ENCODE measurements at regions not wholly inside any gene's neighbourhood (a gene's known extent, or its start where the extent isn't known, plus 50 kb on each side); places are given as distances from the start of the nearest gene placed in this dataset.
"Not testable (repeated sequence)": the region's sequence is repeated elsewhere in the genome, so short reads cannot be mapped to it uniquely, and the experiment has no call there.

- H3K4me1 Mint-ChIP-seq = no peaks in the 10 kb centered on the region
- Histone ChIP-seq H3K27ac (ENCODE audit: insufficient read depth, low read length, poor library complexity, severe bottlenecking) (no peak overlapping the region), H3K27me3 (ENCODE audit: control insufficient read depth, insufficient read depth, low read length) (no peaks in the 10 kb centered on the region), H3K9me3 (ENCODE audit: control insufficient read depth in 2 of 2, low read length in 2 of 2) (no peaks in the 10 kb centered on the region), H3K4me1 (ENCODE audit: control insufficient read depth, insufficient read depth, low read length, poor library complexity, severe bottlenecking) (no peaks in the 10 kb centered on the region), H3K4me3 (ENCODE audit: low read depth, low read length) (no peak overlapping the region), H3K36me3 (ENCODE audit: control insufficient read depth, insufficient read depth, low read length) (no peaks in the 10 kb centered on the region)
- no peak for ATAC-seq (ENCODE audit: low read depth in 2 of 2)
- no peak for DNase-seq
- no peak overlapping the region for H3K4me3 Mint-ChIP-seq
- H3K36me3 Mint-ChIP-seq = no peaks in the 10 kb centered on the region
- H3K9me3 Mint-ChIP-seq = peaks cover 0 to 24% (median 3%) of the 10 kb centered on the region in 7 donors
- no peaks in the 10 kb centered on the region for H3K27me3 Mint-ChIP-seq
- H3K27ac Mint-ChIP-seq = no peak overlapping the region
Observed at GRCh38 chr11:29061452-29061851, 953.3 kb downstream of the METTL15 start.

GRCh38 chr11:29056487-29056886, 948.3 kb downstream of the METTL15 start:
- H3K9me3 ChIP-seq (ENCODE audit: control insufficient read depth in 2 of 2, low read length in 2 of 2); H3K4me1 Mint-ChIP-seq; H3K27ac ChIP-seq (ENCODE audit: insufficient read depth, low read length, poor library complexity, severe bottlenecking); H3K27ac Mint-ChIP-seq; H3K27me3 ChIP-seq (ENCODE audit: control insufficient read depth, insufficient read depth, low read length); H3K4me3 Mint-ChIP-seq; H3K4me1 ChIP-seq (ENCODE audit: control insufficient read depth, insufficient read depth, low read length, poor library complexity, severe bottlenecking); H3K36me3 Mint-ChIP-seq; H3K4me3 ChIP-seq (ENCODE audit: low read depth, low read length); ATAC-seq (ENCODE audit: low read depth in 2 of 2); H3K27me3 Mint-ChIP-seq; DNase-seq; H3K36me3 ChIP-seq (ENCODE audit: control insufficient read depth, insufficient read depth, low read length): not testable (repeated sequence)
- H3K9me3 Mint-ChIP-seq = peaks cover 0 to 36% (median 11%) of the 10 kb centered on the region in 7 donors

GRCh38 chr11:29051935-29052334, 943.7 kb downstream of the METTL15 start:
- ATAC-seq (ENCODE audit: low read depth in 2 of 2) = no peak
- H3K27ac ChIP-seq (ENCODE audit: insufficient read depth, low read length, poor library complexity, severe bottlenecking) = no peak overlapping the region
- H3K4me1 Mint-ChIP-seq = no peaks in the 10 kb centered on the region
- no peaks in the 10 kb centered on the region for H3K9me3 ChIP-seq (ENCODE audit: control insufficient read depth in 2 of 2, low read length in 2 of 2)
- H3K27me3 ChIP-seq (ENCODE audit: control insufficient read depth, insufficient read depth, low read length) = no peaks in the 10 kb centered on the region
- H3K36me3 ChIP-seq (ENCODE audit: control insufficient read depth, insufficient read depth, low read length) = no peaks in the 10 kb centered on the region
- H3K4me3 Mint-ChIP-seq = no peak overlapping the region
- no peaks in the 10 kb centered on the region for H3K36me3 Mint-ChIP-seq
- no peak for DNase-seq
- no peaks in the 10 kb centered on the region for H3K27me3 Mint-ChIP-seq
- no peak overlapping the region for H3K4me3 ChIP-seq (ENCODE audit: low read depth, low read length)
- no peaks in the 10 kb centered on the region for H3K4me1 ChIP-seq (ENCODE audit: control insufficient read depth, insufficient read depth, low read length, poor library complexity, severe bottlenecking)
- H3K27ac Mint-ChIP-seq = no peak overlapping the region
- H3K9me3 Mint-ChIP-seq = peaks cover 0 to 24% (median 11%) of the 10 kb centered on the region in 7 donors

- not testable (repeated sequence) for H3K36me3 Mint-ChIP-seq
Observed at GRCh38 chr11:29050962-29051361, 942.8 kb downstream of the METTL15 start.

GRCh38 chr11:29040489-29040888, 932.3 kb downstream of the METTL15 start:
- Histone ChIP-seq H3K4me3 (ENCODE audit: low read depth, low read length) (no peak overlapping the region), H3K9me3 (ENCODE audit: control insufficient read depth in 2 of 2, low read length in 2 of 2) (no peaks in the 10 kb centered on the region), H3K36me3 (ENCODE audit: control insufficient read depth, insufficient read depth, low read length) (no peaks in the 10 kb centered on the region), H3K27ac (ENCODE audit: insufficient read depth, low read length, poor library complexity, severe bottlenecking) (no peak overlapping the region), H3K4me1 (ENCODE audit: control insufficient read depth, insufficient read depth, low read length, poor library complexity, severe bottlenecking) (no peaks in the 10 kb centered on the region), H3K27me3 (ENCODE audit: control insufficient read depth, insufficient read depth, low read length) (no peaks in the 10 kb centered on the region)
- DNase-seq (no peak), ATAC-seq (ENCODE audit: low read depth in 2 of 2) (no peak)
- Mint-ChIP-seq H3K27ac (no peak overlapping the region), H3K27me3 (no peaks in the 10 kb centered on the region), H3K9me3 (peaks cover 0 to 16% (median 8%) of the 10 kb centered on the region in 7 donors), H3K4me3 (no peak overlapping the region), H3K4me1 (no peaks in the 10 kb centered on the region), H3K36me3 (no peaks in the 10 kb centered on the region)

More at GRCh38 chr11:29050962-29051361, 942.8 kb downstream of the METTL15 start:
- not testable (repeated sequence) for H3K4me1 Mint-ChIP-seq; H3K4me3 Mint-ChIP-seq; H3K36me3 ChIP-seq (ENCODE audit: control insufficient read depth, insufficient read depth, low read length); H3K4me3 ChIP-seq (ENCODE audit: low read depth, low read length); H3K27ac ChIP-seq (ENCODE audit: insufficient read depth, low read length, poor library complexity, severe bottlenecking); H3K27ac Mint-ChIP-seq; H3K4me1 ChIP-seq (ENCODE audit: control insufficient read depth, insufficient read depth, low read length, poor library complexity, severe bottlenecking); H3K27me3 Mint-ChIP-seq; DNase-seq; ATAC-seq (ENCODE audit: low read depth in 2 of 2); H3K9me3 ChIP-seq (ENCODE audit: control insufficient read depth in 2 of 2, low read length in 2 of 2); H3K27me3 ChIP-seq (ENCODE audit: control insufficient read depth, insufficient read depth, low read length)
- peaks cover 2 to 24% (median 11%) of the 10 kb centered on the region in 7 donors for H3K9me3 Mint-ChIP-seq

- Mint-ChIP-seq H3K27ac (no peak overlapping the region), H3K27me3 (no peaks in the 10 kb centered on the region), H3K9me3 (peaks cover 0 to 21% (median 6%) of the 10 kb centered on the region in 7 donors), H3K4me3 (no peak overlapping the region), H3K4me1 (no peaks in the 10 kb centered on the region), H3K36me3 (no peaks in the 10 kb centered on the region)
- no peak for DNase-seq
- Histone ChIP-seq H3K27me3 (ENCODE audit: control insufficient read depth, insufficient read depth, low read length) (no peaks in the 10 kb centered on the region), H3K27ac (ENCODE audit: insufficient read depth, low read length, poor library complexity, severe bottlenecking) (no peak overlapping the region), H3K36me3 (ENCODE audit: control insufficient read depth, insufficient read depth, low read length) (no peaks in the 10 kb centered on the region), H3K4me1 (ENCODE audit: control insufficient read depth, insufficient read depth, low read length, poor library complexity, severe bottlenecking) (no peaks in the 10 kb centered on the region), H3K9me3 (ENCODE audit: control insufficient read depth in 2 of 2, low read length in 2 of 2) (peaks cover 0 to 4% of the 10 kb centered on the region in 2 experiments), H3K4me3 (ENCODE audit: low read depth, low read length) (no peak overlapping the region)
- ATAC-seq (ENCODE audit: low read depth in 2 of 2) = no peak
Observed at GRCh38 chr11:29032384-29033149, 924.4 kb downstream of the METTL15 start.

GRCh38 chr11:29029452-29029851, 921.3 kb downstream of the METTL15 start:
- no peaks in the 10 kb centered on the region for H3K4me1 Mint-ChIP-seq
- DNase-seq (no peak), ATAC-seq (ENCODE audit: low read depth in 2 of 2) (no peak)
- no peaks in the 10 kb centered on the region for H3K36me3 Mint-ChIP-seq
- Histone ChIP-seq H3K4me3 (ENCODE audit: low read depth, low read length) (no peak overlapping the region), H3K27ac (ENCODE audit: insufficient read depth, low read length, poor library complexity, severe bottlenecking) (no peak overlapping the region), H3K4me1 (ENCODE audit: control insufficient read depth, insufficient read depth, low read length, poor library complexity, severe bottlenecking) (no peaks in the 10 kb centered on the region), H3K27me3 (ENCODE audit: control insufficient read depth, insufficient read depth, low read length) (no peaks in the 10 kb centered on the region), H3K36me3 (ENCODE audit: control insufficient read depth, insufficient read depth, low read length) (no peaks in the 10 kb centered on the region), H3K9me3 (ENCODE audit: control insufficient read depth in 2 of 2, low read length in 2 of 2) (peaks cover 0 to 4% of the 10 kb centered on the region in 2 experiments)
- no peak overlapping the region for H3K27ac Mint-ChIP-seq
- H3K27me3 Mint-ChIP-seq = no peaks in the 10 kb centered on the region
- H3K9me3 Mint-ChIP-seq = peaks cover 0 to 22% (median 7%) of the 10 kb centered on the region in 7 donors
- H3K4me3 Mint-ChIP-seq = no peak overlapping the region

GRCh38 chr11:29027436-29027835, 919.2 kb downstream of the METTL15 start:
- H3K4me1 ChIP-seq (ENCODE audit: control insufficient read depth, insufficient read depth, low read length, poor library complexity, severe bottlenecking) = no peaks in the 10 kb centered on the region
- DNase-seq (no peak), ATAC-seq (ENCODE audit: low read depth in 2 of 2) (no peak)
- Mint-ChIP-seq H3K27ac (no peak overlapping the region), H3K36me3 (no peaks in the 10 kb centered on the region), H3K9me3 (peaks cover 0 to 23% (median 8%) of the 10 kb centered on the region in 7 donors), H3K4me1 (no peaks in the 10 kb centered on the region), H3K4me3 (no peak overlapping the region), H3K27me3 (no peaks in the 10 kb centered on the region)
- H3K36me3 ChIP-seq (ENCODE audit: control insufficient read depth, insufficient read depth, low read length) = no peaks in the 10 kb centered on the region
- H3K27ac ChIP-seq (ENCODE audit: insufficient read depth, low read length, poor library complexity, severe bottlenecking) = no peak overlapping the region
- H3K9me3 ChIP-seq (ENCODE audit: control insufficient read depth in 2 of 2, low read length in 2 of 2) = peaks cover 0 to 4% of the 10 kb centered on the region in 2 experiments
- no peaks in the 10 kb centered on the region for H3K27me3 ChIP-seq (ENCODE audit: control insufficient read depth, insufficient read depth, low read length)
- no peak overlapping the region for H3K4me3 ChIP-seq (ENCODE audit: low read depth, low read length)
